Activated T-cell treated with anti-CD3 and anti-CD28 coated beads for 1 hour (primary cell): ENCODE measurements at regions not wholly inside any gene's neighbourhood (a gene's known extent, or its start where the extent isn't known, plus 50 kb on each side); places are given as distances from the start of the nearest gene placed in this dataset.

Experiments used
- DNase-seq: peaks from one replicate; pipeline ENCODE4 v3.0.0-alpha.2; 2020; ENCODE audit warnings: low read depth

DNA sequence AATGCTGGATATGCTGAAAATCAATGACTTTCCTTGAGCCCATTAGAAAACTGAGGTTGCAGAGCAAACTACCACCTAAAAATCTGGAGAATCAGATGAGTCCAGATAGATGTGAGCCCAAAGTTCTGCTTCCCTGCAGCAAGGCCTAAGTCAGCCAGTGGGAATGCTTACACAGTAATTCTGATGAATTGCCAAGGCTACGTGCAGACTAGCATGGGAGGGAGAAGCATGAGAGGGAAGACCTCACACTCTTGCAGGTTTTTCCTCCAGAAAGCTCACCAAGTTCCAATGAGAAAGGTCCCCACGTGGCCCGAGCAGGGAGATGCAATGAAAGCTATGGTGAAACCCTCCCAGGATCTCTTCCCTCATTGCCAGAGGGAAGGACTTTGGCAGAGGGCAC is 104.8 kb upstream of the SIRPA start:
- DNase-seq, result no peak

DNA sequence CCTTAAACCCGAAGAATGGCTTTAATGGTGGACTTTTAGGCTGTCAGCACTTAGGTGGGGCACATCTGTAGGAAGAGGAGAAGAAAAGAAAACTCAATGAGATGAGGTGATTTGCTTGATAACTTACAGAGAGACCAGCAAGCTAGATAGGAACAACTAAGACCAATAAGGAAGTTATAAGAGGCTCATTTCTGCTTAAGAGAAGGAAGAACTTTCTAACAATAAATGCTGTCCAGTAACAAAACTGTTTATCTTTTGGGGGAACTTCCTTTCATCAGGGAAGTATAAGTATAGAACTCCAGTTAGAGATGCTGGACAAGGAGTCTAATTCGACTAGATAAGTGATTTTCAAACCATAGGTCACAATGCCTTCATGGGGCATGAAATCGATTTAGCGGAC is 107.2 kb upstream of the SIRPA start:
- DNase-seq, result no peak

DNA sequence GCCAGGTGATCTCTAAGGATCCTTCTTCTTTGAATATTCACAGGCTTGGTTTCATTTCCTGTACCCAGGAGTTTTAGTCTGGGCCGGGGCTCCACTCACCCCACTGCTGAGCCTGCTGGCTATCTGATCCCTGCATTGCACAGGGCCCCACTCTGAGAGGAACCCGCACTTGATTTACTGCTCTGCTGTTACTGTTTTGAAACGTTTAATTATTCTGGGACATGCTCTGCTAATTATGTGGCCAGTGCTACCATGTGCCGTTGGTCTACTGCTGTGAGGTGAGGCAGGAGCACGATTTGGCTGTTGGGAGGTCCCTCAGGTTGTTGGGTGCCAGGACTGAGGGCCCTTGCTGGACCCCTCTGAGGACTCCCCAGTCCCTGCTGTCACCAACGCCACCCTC is 108.7 kb upstream of the SIRPA start:
- no peak for DNase-seq

DNA sequence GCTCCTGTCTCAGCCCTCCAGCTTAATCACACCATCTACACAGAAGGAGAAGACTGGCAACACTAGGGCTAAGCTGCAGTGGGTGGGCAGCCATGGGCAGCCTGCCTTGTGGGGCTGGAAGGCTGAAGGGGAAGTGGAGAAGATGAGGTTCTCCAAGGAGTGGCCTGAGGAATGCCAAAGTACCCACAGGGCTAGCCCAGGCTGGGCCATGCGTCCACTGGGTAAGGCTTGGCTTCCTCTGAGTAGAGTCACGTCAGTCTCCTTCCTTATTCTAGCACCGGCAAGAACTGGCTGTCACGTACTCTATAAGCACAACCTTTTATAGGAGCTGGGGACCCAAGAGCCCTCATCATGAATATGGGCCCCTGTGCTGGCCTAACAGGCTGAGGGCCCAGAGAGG is 110.6 kb upstream of the SIRPA start:
- DNase-seq, result no peak

DNA sequence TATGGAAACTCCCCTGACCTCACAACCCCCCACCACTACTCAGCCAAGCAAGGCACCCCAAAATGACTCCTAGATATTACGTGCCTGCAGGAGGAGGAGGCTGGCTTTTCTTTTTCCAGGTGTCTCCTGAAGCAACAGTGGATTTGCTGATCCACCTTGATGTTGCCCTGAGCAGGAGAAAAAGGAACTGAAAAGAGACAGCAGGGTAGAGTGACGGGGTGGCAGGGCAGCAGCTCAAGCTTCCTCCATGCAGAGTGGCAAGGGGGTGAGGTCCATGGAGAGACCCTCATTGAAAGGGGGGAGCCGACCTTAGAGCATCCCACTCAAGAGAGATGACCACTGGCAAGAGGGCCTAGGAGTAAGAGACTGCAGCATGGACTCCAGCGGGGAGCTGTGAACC is 112.0 kb upstream of the SIRPA start:
- no peak for DNase-seq

DNA sequence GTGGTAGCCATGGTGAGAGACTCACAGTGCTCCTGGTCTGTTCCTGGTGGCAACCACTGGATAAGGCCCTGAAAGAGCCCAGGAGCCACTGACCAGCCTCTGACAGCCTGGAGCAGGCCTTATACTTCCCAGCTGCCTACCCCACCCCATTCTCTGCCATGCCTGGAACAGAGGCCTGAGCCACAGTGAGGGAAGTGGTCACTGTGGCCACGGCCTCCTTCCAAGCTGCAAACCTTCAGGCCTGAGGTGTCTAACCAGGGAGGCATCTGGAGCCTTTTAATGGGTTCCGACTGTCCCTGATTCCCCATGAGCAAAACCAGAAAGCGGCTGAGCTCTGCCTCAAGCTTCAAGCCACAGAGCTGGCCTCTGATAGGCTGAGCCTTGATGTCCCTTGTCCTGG is 113.0 kb upstream of the SIRPA start:
- no peak for DNase-seq

DNA sequence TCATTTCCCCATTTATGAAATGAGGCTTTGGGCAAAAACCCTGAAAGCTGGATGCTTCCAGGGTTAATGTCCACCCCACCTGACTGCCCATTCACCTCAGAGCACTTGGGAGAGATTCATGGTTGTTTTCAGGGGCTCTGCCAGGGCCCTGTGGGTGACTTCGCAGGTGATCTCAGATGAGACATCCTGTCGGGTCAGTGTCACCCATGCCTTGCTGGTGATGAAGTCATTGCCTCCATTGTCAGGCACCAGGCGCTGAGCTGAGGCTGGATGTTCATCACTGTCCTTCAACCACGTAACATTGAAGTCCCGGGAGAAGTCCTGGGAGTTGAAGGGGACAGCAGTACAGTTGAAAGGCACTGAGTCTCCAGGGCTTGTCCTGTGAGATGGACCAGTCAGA is 115.6 kb upstream of the SIRPA start:
- no peak for DNase-seq

DNA sequence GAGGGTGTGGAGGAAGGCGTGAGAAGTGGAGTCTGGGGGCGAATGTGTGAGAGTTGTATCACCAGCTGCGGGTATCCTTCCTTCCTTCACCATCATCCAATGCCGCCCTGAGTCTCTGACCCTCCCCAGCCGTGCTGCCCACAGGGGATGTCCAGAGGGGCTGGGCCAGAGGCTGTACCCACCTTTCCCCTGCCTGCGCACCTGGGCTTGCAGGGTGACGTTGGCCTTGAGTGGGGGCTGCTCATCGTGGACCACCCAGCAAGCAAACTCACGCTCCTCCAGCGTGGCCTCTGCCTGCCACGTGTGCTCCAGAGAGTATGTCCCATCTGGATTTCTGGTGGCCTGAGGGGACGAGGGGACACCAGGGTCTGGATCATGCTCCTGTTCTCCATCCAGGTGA is 116.9 kb upstream of the SIRPA start:
- no peak for DNase-seq

DNA sequence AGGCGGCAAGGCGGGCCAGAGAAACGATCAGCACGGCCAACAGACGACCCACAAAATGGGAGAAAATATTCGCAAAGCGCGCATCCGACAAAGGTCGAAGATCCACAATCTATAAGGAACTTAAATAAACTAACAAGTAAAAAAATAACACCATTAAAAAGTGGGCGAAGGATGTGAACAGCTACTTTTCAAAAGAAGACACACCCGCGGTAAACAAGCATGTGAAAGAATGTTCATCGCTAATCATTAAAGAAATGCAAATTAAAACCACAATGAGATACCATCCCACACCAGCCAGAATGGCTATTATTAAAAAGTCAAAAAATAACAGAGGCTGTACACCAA is 117.8 kb upstream of the SIRPA start:
- DNase-seq, result no peak

DNA sequence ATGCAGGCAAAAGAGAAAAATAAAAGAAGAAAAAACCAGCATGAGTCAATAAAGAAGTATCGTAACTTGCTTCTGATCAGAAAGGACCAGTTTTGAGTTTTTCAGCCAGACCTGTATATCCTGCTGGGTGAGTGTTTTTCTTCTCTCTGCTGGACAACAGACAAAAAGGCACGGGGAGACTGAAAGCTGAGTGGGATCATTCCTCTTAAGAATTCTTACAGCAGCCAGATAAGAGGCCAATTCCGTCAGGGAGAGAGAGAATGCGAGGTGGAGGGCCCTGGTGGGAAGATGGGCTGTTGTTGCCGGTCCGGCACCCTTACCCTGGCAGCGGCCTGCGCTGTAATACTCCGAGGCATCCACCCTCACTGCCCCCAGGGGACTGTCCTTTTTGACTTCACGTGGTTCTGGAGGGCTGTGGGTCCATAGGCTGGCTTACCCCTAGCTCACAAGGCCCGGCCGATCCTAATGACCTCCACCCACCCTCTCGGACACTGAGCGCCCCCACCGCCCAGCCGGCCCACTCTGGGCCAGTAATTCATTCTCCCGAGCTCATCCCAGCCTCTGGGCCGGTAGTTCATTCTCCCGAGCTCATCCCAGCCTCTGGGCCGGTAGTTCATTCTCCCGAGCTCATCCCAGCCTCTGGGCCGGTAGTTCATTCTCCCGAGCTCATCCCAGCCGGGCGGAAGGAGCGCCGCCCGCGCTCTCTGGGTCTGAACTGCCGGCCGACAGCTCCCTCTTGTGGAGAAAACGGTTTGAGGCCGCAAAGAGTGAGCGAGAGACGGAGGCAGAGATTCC is 118.3 kb upstream of the SIRPA start:
- DNase-seq, result peak; percentile 76

DNA sequence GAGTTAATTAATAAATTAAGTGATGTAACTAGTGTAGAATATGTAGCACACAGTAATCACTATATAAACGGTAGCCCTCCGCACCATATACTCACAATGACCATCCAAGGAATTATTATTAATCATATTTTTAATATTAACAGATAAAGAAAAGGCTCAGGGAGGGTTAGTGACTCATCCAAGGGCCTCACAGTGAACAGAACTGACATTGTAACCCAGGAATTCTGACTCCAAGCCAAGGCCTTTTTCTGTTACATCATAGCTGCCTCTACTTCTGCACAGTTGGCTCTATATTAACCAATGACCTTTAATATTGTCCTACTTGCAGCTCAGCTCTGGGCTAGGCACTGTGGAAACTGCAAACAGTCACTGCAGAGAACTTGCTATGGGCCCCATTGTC is 117.5 kb upstream of the SIRPG start:
- DNase-seq, result no peak

DNA sequence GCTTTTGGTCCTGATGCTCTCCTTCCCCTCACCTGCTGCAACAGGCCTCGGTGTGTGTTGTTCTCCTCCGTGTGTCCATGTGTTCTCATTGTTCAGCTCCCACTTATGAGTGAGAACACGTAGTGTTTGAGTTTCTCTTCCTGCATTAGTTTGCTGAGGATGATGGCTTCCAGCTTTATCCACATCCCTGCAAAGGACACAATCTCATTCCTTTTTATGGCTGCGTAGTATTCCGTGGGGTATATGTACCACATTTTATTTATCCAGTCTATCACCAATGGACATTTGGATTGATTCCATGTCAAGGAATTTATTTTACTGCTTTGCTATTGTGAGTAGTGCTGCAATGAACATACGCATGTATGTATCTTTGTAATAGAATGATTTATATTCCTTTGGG is 116.9 kb upstream of the SIRPG start:
- DNase-seq, result no peak

DNA sequence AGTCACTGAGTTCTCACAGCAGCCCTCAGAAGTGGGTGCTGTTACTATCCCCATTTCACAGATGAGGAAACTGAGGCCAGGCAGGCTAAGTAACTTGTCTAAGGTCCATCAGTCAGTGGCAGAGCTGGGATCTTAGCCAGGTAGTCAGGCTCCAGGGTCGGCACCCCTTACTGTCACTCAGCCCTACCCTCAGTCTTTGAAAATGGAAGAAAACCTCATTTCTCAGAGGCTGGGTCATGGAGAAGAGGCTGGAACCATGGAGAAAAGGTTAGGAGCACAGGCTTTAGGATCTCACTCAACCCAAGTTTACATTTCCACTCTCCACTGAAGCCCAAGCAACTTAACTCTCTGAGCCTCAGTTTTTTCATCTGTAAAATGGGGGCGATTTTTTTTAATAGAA is 116.2 kb upstream of the SIRPG start:
- DNase-seq, result no peak

DNA sequence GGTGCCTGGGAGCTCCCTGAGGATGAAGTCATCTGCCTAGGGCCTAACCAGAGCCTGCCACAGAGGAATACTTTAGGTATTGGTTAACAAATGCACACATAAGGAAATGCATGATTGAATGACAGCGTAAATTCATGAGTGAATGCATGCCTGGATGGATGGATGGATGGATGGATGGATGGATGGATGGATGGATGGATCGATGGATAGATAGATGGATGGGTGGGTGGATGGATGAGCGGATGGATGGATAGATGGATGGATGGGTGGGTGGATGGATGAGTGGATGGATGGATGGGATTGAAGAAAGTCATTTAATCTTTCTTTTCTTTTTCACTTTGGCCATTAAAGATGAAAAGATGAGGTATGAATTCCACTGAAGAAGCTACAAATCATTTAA is 111.9 kb upstream of the SIRPG start:
- no peak for DNase-seq

DNA sequence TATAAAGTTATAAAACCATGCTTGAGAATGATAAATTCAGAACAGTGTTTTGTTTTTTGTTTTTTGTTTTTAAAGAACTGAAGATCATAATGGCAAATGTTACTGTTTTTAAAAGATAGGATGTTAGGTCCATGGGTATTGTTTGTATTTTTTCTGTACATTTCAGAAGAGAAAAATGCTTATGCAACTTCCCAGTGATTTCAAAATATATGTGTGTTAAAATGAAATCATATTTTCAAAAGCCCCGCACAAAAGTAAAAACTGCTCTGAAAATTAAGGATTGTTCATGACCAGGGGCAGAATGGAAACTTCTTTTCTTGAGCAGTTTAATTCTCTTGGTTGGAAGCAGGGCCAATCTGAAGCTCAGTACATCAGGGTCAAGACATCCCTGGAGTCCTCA is 109.2 kb upstream of the SIRPG start:
- DNase-seq, result no peak

DNA sequence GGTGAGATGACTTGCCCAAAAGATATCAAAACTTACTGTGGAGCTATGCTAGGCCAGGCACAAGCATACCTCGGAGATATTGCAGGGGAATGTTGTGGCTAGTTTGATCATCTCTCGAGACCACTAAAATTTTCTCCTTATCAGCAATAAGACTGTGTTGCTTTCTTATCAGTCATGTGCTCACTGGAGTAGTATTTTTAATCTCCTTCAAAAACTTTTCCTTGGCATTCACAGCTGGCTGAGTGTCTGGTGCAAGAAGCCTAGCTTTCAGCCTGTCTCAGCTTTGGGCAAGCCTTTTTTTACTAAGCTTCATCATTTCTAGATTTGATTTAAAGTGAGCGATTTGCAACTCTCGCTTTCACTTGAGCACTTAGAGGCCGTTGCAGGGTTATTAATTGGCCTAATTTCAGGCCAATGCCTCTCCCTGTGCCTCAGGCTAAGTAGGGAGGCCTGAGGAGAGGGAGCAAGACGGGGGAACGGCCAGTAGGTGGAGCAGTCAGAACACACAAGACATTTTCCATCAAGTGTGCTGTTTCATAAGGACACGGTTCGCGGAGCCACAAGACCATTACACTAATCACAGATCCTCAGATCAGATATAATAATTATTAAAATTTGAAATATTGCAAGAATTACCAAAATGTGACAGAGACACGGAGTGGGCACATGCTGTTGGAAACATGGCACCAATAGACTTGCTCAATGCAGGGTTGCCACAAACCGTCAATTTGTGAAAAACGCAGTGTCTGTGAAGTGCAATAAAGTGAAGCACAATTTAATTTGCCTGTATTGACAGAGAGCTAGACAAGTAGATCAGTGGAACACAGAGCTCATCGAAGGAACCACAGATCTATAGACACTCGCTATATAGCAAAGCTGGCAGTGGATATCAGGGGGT is 106.8 kb upstream of the SIRPG start:
- DNase-seq, result peak; percentile 41

DNA sequence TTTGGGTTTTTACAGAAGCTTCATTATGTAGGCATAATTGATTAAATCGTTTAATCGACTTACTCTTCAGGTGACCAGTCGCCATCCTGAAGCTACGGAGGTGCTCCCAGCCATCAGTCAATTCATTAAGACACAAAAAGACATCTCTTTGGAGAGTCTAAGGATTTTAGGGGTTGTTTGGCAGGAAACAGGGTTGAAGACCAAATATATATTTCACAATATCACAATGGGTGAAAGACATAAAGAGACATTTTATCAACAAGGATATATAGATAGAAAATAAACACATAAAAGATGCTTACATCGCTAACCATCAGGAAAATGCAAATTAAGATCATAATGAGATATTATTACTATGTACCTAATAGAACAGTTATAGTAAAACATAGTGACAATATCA is 104.0 kb upstream of the SIRPG start:
- DNase-seq, result no peak

DNA sequence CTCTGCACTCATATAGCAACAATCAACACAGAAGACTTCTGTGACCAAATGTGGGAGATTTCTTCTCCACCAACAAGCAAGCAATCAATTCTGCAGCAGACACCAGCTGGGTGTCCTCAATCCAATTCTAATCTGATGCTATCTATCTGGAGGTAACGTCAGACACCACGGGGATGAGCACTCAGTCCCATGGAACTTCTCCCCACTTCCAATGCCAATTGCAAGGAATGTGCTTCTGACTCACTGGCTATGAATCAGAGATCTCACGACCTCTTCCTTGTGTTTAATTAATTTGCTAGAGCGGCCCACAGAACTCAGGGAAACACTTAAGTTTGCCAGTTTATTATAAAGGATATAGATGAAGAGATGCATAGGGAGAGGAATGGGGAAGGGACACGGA is 103.5 kb upstream of the SIRPG start:
- no peak for DNase-seq

DNA sequence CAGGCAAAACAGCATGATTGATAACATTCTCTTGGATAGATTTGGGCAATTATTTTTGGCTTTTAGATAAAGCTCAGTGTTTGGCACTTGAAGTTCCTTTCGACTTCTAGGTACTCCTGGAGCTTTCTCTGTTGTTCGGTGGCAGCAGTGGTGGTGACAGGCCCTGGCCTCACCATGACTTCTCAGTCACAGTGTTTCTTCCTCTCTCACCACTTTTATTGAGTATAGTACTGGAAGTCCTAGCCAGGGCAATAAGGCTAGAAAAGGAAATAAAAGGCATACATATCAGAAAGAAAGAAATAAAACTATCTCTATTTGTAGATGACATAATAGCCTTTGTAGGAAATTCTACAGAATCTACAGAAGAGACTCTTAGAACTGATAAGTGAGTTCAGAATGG is 101.2 kb upstream of the SIRPG start:
- no peak for DNase-seq

DNA sequence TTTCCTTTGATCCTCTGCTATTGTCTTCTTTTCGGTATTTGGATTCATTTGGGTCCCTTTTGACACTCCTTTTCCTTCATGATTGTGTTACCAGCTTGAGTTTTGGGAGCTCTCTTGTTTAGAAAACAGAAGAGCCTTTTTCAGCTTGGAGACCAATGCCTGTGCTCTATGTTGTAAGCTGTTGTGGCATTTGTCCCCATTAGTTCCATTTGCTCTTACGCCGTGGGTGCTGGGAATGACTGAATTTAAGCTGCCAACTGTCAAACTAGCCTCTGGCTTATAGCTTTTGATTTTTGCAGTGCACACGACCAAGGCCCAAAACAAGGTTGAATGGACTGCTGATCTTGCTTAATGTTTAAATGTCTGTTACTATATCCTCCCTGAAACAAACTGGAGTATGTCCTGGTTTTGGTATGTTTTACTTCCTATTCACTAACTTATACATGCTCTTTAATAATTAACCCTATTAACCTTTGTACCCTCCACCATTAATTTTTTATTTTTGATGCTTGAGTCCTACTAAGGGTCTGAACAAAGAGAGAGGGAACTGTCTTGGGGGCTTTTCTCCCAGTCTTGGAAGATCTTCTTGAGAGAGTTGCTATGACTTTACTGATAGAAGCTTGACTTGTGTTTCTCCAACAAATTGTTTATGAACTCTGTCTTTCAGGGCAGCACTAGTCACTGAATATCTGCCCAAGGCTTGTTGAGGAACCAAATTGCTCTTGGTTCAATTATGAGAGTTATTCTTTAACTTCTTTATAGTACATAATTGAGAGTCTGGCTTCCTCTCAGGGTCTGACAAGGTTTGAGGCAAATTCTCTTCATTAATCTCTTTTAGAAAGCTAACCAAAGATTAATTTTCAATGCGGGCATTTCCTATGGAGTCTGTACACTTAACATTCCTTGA is 100.3 kb upstream of the SIRPG start:
- no peak for DNase-seq

DNA sequence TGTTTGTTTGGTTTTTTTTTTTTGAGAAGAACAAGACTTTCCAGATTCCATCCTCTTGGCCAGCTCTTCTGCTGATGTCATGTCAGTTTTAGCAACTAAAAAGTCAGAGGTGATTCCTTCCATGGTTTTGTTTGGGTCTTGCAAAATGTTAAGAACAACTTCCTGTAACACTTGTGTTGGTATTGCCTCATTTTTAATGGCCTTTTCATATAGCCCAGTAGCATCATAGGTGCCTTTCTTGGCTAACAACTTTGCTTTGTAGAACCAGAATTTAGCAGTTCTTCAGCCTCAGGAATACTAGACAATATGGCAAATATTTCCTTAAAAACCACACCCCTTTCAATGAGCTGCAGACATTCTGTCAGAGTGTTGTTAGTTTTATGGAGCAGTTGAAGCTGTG is 99.5 kb upstream of the SIRPG start:
- DNase-seq, result no peak

DNA sequence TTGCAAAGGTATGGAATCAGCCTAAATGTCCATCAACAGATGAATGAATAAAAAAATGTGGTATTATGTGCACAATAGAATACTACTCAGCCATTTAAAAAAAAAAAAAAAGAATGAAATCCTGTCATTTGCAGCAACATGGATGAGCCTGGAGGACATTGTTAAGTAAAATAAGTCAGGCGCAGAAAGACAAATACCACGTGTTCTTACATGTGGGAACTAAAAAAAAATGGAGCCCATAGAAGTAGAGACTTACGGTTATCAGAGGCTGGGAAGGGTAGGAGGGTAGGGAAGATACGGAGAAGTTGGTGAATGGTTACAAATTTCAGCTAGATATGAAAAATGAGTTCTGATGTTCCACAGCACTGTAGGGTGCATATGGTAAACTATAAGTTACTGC is 97.2 kb upstream of the SIRPG start:
- no peak for DNase-seq

DNA sequence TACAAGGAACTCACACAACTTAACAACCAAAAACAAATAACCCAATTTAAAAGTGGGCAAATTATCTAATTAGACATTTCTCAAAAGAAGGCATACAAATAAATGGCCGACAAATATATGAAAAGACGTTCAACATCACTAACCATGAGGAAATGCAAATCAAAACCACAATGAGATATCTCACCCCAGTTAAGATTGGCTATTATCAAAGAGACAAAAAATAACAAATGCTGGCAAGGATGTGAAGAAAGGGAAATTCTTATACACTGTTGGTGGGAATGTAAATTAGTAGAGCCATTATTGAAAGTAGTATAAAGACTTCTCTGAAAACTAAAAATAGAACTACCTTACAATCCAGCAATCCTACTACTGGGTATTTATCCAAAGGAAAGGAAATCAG is 96.7 kb upstream of the SIRPG start:
- DNase-seq, result no peak
